GM18909 (cell line): ENCODE measurements at regions not wholly inside any gene's neighbourhood (a gene's known extent, or its start where the extent isn't known, plus 50 kb on each side); places are given as distances from the start of the nearest gene placed in this dataset.

Source experiments
- ATAC-seq: cut with Tn5 transposase; IDR thresholded peaks from one replicate; pipeline ENCODE4 v1.9.1; 2021; ENCODE audit warnings: mild to moderate bottlenecking; ENCODE audit not compliant: unreplicated experiment, poor library complexity

DNA sequence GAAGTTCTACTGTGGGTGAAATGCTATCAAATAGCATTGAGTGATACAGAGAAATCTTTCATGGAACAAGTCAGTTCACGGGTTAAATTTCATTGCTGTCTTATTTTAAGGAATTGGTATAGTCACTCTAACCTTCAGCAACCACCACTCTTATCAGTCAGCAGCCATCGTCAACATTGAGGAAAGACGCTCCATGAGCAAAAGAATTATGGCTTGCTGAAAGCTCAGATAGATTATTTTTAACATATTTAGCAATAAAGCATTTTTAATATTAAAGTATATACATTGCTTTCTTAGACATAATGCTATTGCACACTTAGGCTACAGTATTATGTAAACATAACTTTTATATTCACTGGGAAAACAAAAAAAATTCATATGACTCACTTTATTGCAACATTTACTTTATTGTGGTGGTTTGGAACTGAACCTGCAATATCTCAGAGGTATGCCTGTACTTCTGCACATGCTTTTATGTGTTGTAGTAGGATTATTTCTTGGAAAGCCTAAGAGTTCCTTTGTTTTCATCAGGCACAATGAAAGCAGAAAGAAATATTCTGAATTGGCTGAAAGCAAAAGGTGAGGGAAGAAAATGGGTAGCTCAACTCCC, 586.7 kb downstream of the GBA3 start:
- ATAC-seq = no peak

- ATAC-seq = no peak
Measured at GRCh38 chr4:23278845-23279244, 586.1 kb downstream of the GBA3 start.

GRCh38 chr4:23276076-23276475, 583.3 kb downstream of the GBA3 start:
- no peak for ATAC-seq

DNA sequence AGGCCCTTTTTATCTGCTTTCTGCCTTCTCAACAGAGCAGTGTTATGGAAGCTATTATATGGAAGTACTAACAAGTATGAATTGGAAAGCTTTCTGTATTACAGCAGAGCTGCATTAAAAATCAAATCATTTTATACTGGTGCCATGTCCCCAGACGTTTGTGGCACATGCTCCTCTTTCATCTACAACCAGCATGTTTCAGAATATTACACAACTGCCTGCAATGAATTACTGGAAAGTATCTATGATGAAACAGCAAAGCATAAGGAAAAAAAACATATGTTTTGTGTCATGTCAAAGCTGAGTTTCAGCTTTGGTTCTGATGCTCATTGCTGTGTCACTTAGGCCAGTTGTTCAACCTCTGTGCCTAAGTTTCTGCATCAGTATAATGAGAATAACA, 576.8 kb downstream of the GBA3 start:
- ATAC-seq = no peak

GRCh38 chr4:23268072-23268771, 575.5 kb downstream of the GBA3 start:
- no peak for ATAC-seq

- ATAC-seq = no peak
Measured at GRCh38 chr4:23266401-23266800, 573.7 kb downstream of the GBA3 start.

- ATAC-seq = no peak
Measured at GRCh38 chr4:23260511-23260910, 567.8 kb downstream of the GBA3 start.

DNA sequence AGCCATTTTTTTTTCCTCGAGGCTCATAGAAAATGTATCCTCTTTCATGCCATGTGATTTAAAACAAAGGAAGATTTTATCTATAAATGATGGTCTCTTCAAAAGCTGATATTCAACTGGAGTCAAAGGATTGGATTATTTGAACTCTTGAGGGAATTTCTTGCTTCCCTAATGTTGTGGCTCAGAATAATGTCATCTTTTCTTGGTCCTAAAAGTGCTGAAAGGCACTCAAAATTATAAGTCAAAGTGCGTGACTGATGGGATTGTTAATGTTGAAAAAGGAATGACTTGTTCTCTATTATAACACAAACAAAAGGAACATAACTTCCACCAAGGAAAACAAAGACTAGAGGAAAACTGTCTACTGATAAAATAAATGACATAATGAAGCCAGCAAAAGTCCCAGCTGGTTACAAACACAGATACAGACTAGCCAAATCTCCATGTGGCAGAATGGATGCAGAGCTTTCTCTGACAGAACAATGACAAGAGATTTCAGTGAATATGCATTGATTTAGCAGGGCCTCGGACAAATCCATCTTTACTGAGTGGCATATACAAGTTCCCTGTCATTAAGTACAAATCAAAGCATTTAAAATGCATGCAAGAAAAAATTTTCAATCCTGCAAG, 552.6 kb downstream of the GBA3 start:
- no peak for ATAC-seq

DNA sequence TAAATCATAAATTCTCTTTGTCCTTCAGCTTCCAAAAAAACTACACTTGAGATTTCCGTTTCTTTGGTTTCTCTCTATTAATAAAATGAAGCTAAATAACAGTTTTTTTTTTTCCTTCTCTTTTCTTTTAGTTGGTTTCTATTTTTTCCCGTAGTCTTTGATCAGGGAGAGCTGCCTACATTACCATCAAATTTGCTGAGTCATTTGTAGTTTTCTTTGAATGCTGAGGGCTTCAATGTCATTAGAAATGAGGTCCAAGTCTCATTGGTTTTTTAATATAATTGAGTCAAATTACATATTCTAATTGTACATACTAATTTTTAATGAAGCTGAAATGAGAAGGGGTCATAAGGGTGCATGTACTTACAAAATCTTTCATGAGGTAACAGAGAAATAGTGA, 550.2 kb downstream of the GBA3 start:
- no peak for ATAC-seq

GRCh38 chr4:23241408-23241807, 548.7 kb downstream of the GBA3 start:
- no peak for ATAC-seq

GRCh38 chr4:23238848-23239247, 546.1 kb downstream of the GBA3 start:
- ATAC-seq = no peak

GRCh38 chr4:23237771-23238170, 545.0 kb downstream of the GBA3 start:
- ATAC-seq = no peak

- no peak for ATAC-seq
Measured at GRCh38 chr4:23235628-23236390, 543.1 kb downstream of the GBA3 start.

DNA sequence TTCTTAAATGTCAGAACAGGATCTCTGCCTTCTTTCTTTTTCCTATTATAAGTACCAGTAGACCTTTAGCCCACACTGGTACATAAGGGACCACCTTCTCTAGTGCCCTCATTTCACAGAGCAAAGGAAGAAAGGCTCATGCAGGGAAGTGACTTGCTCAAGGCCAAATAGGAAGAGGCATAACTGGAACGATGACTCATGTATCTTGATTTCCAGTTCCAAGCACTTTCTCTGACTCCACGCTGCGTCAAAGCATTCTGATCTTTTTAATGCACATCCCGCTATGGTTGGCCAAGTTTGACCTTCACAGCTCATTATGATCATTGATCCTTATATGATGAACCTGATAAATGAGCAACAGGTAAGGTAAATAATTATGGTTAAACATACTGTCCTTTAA, 542.0 kb downstream of the GBA3 start:
- ATAC-seq = no peak

GRCh38 chr4:23234018-23234417, 541.3 kb downstream of the GBA3 start:
- ATAC-seq = no peak

- ATAC-seq = no peak
Measured at GRCh38 chr4:23233596-23233995, 540.9 kb downstream of the GBA3 start.

- no peak for ATAC-seq
Measured at GRCh38 chr4:23232987-23233386, 540.2 kb downstream of the GBA3 start.

- no peak for ATAC-seq
Measured at GRCh38 chr4:23225564-23225963, 532.8 kb downstream of the GBA3 start.

DNA sequence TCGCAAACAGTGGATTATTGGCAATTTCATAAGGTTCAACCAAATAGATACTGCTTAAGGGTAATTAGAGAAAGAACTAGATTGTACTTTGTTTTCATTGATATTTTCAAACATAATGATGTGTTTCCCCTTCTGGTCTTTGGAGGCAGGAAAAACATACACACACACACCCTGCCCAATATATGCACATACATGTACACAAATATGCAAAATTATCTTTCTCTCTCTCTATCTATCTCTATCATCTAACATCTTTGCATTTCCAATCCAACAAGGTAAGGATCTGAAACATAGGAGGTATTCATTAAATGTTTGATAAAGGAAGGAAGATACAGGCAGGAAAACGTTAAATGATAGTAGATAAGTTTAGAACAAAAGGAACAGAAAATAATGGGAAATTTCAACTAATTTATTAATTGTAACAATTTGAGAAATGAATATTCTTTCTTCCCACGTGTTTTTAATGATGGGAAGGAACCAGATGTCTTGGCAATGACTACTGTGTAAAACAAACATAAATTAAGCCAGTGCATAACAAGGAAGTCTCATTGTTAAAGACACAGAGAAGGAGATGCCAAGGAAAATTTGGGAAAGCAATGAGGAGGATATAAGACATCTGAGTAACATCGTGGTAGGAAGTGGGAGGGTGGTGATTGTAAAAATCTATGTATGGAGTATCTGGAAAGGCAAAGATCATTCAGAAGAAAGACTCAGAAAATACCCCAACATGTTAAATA, 532.1 kb downstream of the GBA3 start:
- ATAC-seq = no peak

- no peak for ATAC-seq
Measured at GRCh38 chr4:23220911-23221310, 528.2 kb downstream of the GBA3 start.
